GM06990 (cell line): ENCODE measurements at regions not wholly inside any gene's neighbourhood (a gene's known extent, or its start where the extent isn't known, plus 50 kb on each side); places are given as distances from the start of the nearest gene placed in this dataset.

ENCODE experiments used
- DNase-seq: peaks from one replicate; pipeline ENCODE4 v3.0.0-alpha.2; 2011; ENCODE audit not compliant: insufficient read length; ENCODE audit errors: extremely low read depth
- H3K27me3 ChIP-seq: replicated peaks from 2 replicates; pipeline ENCODE4 v1.6.0; 2011; ENCODE audit warnings: low read length; ENCODE audit not compliant: control insufficient read depth, insufficient read depth
- H3K36me3 ChIP-seq: 2 replicates; pipeline ENCODE4 v1.5.1; 2011; ENCODE audit warnings: low read length; ENCODE audit not compliant: control insufficient read depth, insufficient read depth
- H3K4me3 ChIP-seq: replicated peaks from 2 replicates; pipeline ENCODE4 v1.5.1; 2011; ENCODE audit warnings: low read depth, mild to moderate bottlenecking, control low read depth, low read length
- CTCF ChIP-seq: IDR thresholded peaks from 2 replicates; pipeline ENCODE4 v1.5.1; 2011; ENCODE audit warnings: low read length, control low read depth, mild to moderate bottlenecking, inconsistent platforms; ENCODE audit not compliant: insufficient read depth, poor library complexity, severe bottlenecking

- Histone ChIP-seq H3K36me3 (no peaks in the 10 kb centered on the region), H3K27me3 (no peaks in the 10 kb centered on the region), H3K4me3 (no peak overlapping the region)
- no peak for TF ChIP-seq CTCF
- no peak for DNase-seq
These were observed 1069.3 kb upstream of the CNTNAP5 start for GRCh38 chr2:122955776-122956175.

GRCh38 chr2:122960759-122961641 lies 1064.1 kb upstream of the CNTNAP5 start:
- Histone ChIP-seq H3K4me3 (no peak overlapping the region), H3K36me3 (no peaks in the 10 kb centered on the region), H3K27me3 (no peaks in the 10 kb centered on the region)
- TF ChIP-seq CTCF: no peak
- peak; percentile 8 for DNase-seq

GRCh38 chr2:122966461-122966860 lies 1058.6 kb upstream of the CNTNAP5 start:
- no peak for TF ChIP-seq CTCF
- H3K36me3 ChIP-seq: no peaks in the 10 kb centered on the region

DNA sequence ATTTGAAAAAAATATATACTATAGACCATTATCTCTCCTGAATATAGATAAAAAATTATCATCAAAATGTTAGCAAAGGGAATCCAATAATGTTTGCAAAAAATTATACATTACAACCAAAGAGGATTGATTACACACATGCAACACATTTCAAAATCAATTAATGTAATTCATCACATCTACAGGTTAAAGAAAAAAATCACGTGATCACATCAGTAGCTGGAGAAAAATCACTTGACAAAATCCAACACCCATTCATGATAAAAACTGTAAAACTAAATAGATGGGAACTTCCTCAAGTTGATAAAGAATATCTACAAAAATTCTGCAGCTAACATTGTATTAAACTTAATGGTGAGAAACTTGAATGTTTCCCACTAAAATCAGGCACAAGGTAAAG lies 1047.5 kb upstream of the CNTNAP5 start:
- H3K4me3 ChIP-seq: no peak overlapping the region

More at GRCh38 chr2:122966461-122966860, 1058.6 kb upstream of the CNTNAP5 start:
- Histone ChIP-seq H3K4me3 (no peak overlapping the region), H3K27me3 (no peaks in the 10 kb centered on the region)
- DNase-seq: no peak

DNA sequence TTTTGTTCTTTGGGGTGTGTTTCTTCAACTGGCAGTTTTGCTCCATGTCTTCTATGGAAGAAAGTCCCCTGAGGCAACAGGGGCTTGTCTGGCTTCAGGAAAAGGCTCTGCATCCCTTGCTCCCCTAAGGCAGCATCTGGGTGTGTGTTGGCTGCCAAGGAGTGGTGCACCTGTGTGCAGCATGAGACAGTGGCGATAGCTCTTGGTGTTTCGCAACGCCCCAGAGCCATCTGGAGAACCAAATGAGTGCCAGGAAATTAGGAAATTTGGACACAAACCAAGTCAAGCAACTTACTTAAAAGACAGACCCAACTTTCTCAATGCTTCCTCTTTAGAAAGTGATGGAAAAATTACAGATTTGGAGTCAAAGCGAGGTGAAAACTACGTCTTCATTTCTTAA lies 1044.4 kb upstream of the CNTNAP5 start:
- no peak for DNase-seq
- no peaks in the 10 kb centered on the region for H3K36me3 ChIP-seq
- no peaks in the 10 kb centered on the region for H3K27me3 ChIP-seq
- TF ChIP-seq CTCF: no peak
- H3K4me3 ChIP-seq: no peak overlapping the region

More for the DNA sequence above, 1047.5 kb upstream of the CNTNAP5 start:
- no peak for TF ChIP-seq CTCF
- H3K27me3 ChIP-seq: no peaks in the 10 kb centered on the region
- H3K36me3 ChIP-seq: no peaks in the 10 kb centered on the region
- no peak for DNase-seq

GRCh38 chr2:122982936-122983335 lies 1042.2 kb upstream of the CNTNAP5 start:
- no peak for TF ChIP-seq CTCF

More at GRCh38 chr2:122982936-122983335, 1042.2 kb upstream of the CNTNAP5 start:
- Histone ChIP-seq H3K4me3 (no peak overlapping the region), H3K27me3 (no peaks in the 10 kb centered on the region), H3K36me3 (no peaks in the 10 kb centered on the region)
- no peak for DNase-seq
